ENCODE measurements at regions not wholly inside any gene's neighbourhood (a gene's known extent, or its start where the extent isn't known, plus 50 kb on each side); places are given as distances from the start of the nearest gene placed in this dataset.

DNA sequence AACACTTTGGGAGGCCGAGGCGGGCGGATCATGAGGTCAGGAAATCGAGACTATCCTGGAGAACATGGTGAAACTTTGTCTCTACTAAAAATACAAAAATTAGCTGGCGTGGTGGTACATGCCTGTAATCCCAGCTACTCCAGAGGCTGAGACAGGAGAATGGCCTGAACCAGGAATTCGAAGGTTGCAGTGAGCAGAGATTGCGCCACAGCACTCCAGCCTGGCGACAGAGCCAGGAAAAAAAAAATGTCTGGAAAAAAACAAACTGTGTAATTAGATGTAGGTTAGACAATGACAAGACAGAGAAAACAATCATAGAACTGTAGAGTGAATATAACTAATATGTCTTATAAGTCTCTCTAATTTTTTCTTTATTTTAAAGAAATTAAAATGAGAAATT is 1002.5 kb upstream of the LCORL start:
- TF ChIP-seq, protein P1, sequence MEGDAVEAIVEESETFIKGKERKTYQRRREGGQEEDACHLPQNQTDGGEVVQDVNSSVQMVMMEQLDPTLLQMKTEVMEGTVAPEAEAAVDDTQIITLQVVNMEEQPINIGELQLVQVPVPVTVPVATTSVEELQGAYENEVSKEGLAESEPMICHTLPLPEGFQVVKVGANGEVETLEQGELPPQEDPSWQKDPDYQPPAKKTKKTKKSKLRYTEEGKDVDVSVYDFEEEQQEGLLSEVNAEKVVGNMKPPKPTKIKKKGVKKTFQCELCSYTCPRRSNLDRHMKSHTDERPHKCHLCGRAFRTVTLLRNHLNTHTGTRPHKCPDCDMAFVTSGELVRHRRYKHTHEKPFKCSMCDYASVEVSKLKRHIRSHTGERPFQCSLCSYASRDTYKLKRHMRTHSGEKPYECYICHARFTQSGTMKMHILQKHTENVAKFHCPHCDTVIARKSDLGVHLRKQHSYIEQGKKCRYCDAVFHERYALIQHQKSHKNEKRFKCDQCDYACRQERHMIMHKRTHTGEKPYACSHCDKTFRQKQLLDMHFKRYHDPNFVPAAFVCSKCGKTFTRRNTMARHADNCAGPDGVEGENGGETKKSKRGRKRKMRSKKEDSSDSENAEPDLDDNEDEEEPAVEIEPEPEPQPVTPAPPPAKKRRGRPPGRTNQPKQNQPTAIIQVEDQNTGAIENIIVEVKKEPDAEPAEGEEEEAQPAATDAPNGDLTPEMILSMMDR (conservative IDR thresholded peaks at IDR 0.05; ENCODE audit: low read depth, low read length) = no peak
- no peak for TF ChIP-seq EZH2 (IDR thresholded peaks at IDR 0.05; ENCODE audit: borderline replicate concordance, low read depth, low read length, poor library complexity, severe bottlenecking)
